H9 (cell line): ENCODE measurements at regions not wholly inside any gene's neighbourhood (a gene's known extent, or its start where the extent isn't known, plus 50 kb on each side); places are given as distances from the start of the nearest gene placed in this dataset.

ENCODE experiments used
- DNase-seq: peaks from one replicate; pipeline ENCODE4 v3.0.0-alpha.2; 2017
- H2AFZ ChIP-seq: one replicate; pipeline ENCODE4 v1.6.1; 2013; ENCODE audit warnings: mild to moderate bottlenecking, low read length, control low read depth, moderate library complexity
- H2AK5ac ChIP-seq: 2 replicates; pipeline ENCODE4 v1.6.1; 2013; ENCODE audit warnings: low read length, control low read depth, mixed read lengths; ENCODE audit not compliant: insufficient read length
- H2BK120ac ChIP-seq: one replicate; pipeline ENCODE4 v1.6.1; 2013; ENCODE audit warnings: low read depth, mild to moderate bottlenecking, low read length, control low read depth, inconsistent platforms; ENCODE audit not compliant: poor library complexity, severe bottlenecking
- H2BK12ac ChIP-seq: 2 replicates; pipeline ENCODE4 v1.6.1; 2013; ENCODE audit warnings: low read length, control low read depth, mixed read lengths, low read depth; ENCODE audit not compliant: insufficient read length
- H2BK15ac ChIP-seq: 2 replicates; pipeline ENCODE4 v1.6.1; 2013; ENCODE audit warnings: low read depth, low read length, control low read depth
- H2BK20ac ChIP-seq: one replicate; pipeline ENCODE4 v1.6.1; 2013; ENCODE audit warnings: low read depth, mild to moderate bottlenecking, low read length, control low read depth, inconsistent platforms; ENCODE audit not compliant: poor library complexity, severe bottlenecking
- H2BK5ac ChIP-seq: 2 replicates; pipeline ENCODE4 v1.6.1; 2013; ENCODE audit warnings: low read length, control low read depth, mixed read lengths; ENCODE audit not compliant: insufficient read length
- H3K14ac ChIP-seq: 2 replicates; pipeline ENCODE4 v1.6.1; 2013; ENCODE audit warnings: low read length, control low read depth; ENCODE audit not compliant: insufficient read depth
- H3K18ac ChIP-seq: 2 replicates; pipeline ENCODE4 v1.6.1; 2013; ENCODE audit warnings: low read depth, mild to moderate bottlenecking, mixed read lengths, low read length, control low read depth; ENCODE audit not compliant: insufficient read length
- H3K23ac ChIP-seq: 2 replicates; pipeline ENCODE4 v1.6.1; 2013; ENCODE audit warnings: low read length, control low read depth, mixed read lengths, low read depth; ENCODE audit not compliant: insufficient read length
- H3K23me2 ChIP-seq: 2 replicates; pipeline ENCODE4 v1.6.1; 2013; ENCODE audit warnings: low read depth, mild to moderate bottlenecking, mixed read lengths, low read length, control low read depth; ENCODE audit not compliant: insufficient read length, poor library complexity, severe bottlenecking
- H3K27ac ChIP-seq: 2 replicates; pipeline ENCODE4 v1.5.1; 2013; ENCODE audit warnings: low read length, control low read depth, mixed read lengths, low read depth; ENCODE audit not compliant: insufficient read length
- H3K27me3 ChIP-seq: 2 replicates; pipeline ENCODE4 v1.6.1; 2013; ENCODE audit warnings: low read length, control low read depth, inconsistent platforms; ENCODE audit not compliant: insufficient read depth
- H3K4ac ChIP-seq: 2 replicates; pipeline ENCODE4 v1.6.1; 2013; ENCODE audit warnings: low read depth, mild to moderate bottlenecking, control low read depth, inconsistent platforms, low read length, moderate library complexity
- H3K4me1 ChIP-seq: 2 replicates; pipeline ENCODE4 v1.6.1; 2013; ENCODE audit warnings: low read length, control low read depth, inconsistent platforms; ENCODE audit not compliant: insufficient read depth
- H3K4me2 ChIP-seq: 2 replicates; pipeline ENCODE4 v1.6.1; 2013; ENCODE audit warnings: low read length, control low read depth, mixed read lengths; ENCODE audit not compliant: insufficient read length, insufficient read depth
- H3K56ac ChIP-seq: 2 replicates; pipeline ENCODE4 v1.6.1; 2013; ENCODE audit warnings: low read depth, mild to moderate bottlenecking, mixed read lengths, low read length, control low read depth; ENCODE audit not compliant: insufficient read length
- H3K79me1 ChIP-seq: 2 replicates; pipeline ENCODE4 v1.6.1; 2013; ENCODE audit warnings: low read depth, mild to moderate bottlenecking, moderate library complexity, low read length, control low read depth, inconsistent platforms; ENCODE audit not compliant: insufficient read depth, poor library complexity, severe bottlenecking
- H3K79me2 ChIP-seq: 2 replicates; pipeline ENCODE4 v1.6.1; 2013; ENCODE audit warnings: low read length, control low read depth, inconsistent platforms; ENCODE audit not compliant: insufficient read depth
- H3K9ac ChIP-seq: 2 replicates; pipeline ENCODE4 v1.6.1; 2013; ENCODE audit warnings: low read length, control low read depth, mixed read lengths; ENCODE audit not compliant: insufficient read length; ENCODE audit errors: extremely low read depth
- H3K9me3 ChIP-seq: one replicate; pipeline ENCODE4 v1.6.1; 2013; ENCODE audit warnings: low read depth, low read length, inconsistent platforms; ENCODE audit not compliant: control insufficient read depth
- H3T11ph ChIP-seq: one replicate; pipeline ENCODE4 v1.6.1; 2013; ENCODE audit warnings: mild to moderate bottlenecking, low read length, control low read depth, inconsistent platforms
- H4K20me1 ChIP-seq: one replicate; pipeline ENCODE4 v1.6.1; 2013; ENCODE audit not compliant: control insufficient read depth, insufficient read length, insufficient read depth
- H4K5ac ChIP-seq: 2 replicates; pipeline ENCODE4 v1.6.1; 2013; ENCODE audit warnings: low read depth, mild to moderate bottlenecking, mixed read lengths, low read length, control low read depth; ENCODE audit not compliant: insufficient read length
- H4K8ac ChIP-seq: replicated peaks from 2 replicates; pipeline ENCODE4 v1.6.1; 2013; ENCODE audit warnings: low read length, control low read depth, mixed read lengths, low read depth; ENCODE audit not compliant: insufficient read length
- H4K91ac ChIP-seq: 2 replicates; pipeline ENCODE4 v1.6.1; 2013; ENCODE audit warnings: low read depth, mild to moderate bottlenecking, moderate library complexity, mixed read lengths, low read length, control low read depth; ENCODE audit not compliant: insufficient read length
- H3K27ac Mint-ChIP-seq, 3 experiments: 2 replicates in 2 of 3; 3 replicates in 1 of 3; pipeline ENCODE4 v1.8.0; 2020 to 2021; ENCODE audit warnings: mixed read lengths in 3 of 3, mild to moderate bottlenecking in 1 of 3, moderate library complexity in 1 of 3
- H3K27me3 Mint-ChIP-seq: 2 replicates; pipeline ENCODE4 v1.8.0; 2021; ENCODE audit warnings: low read depth, mild to moderate bottlenecking, moderate library complexity, mixed read lengths
- H3K36me3 Mint-ChIP-seq, 3 experiments: 2 replicates in 2 of 3; 3 replicates in 1 of 3; pipeline ENCODE4 v1.8.0; 2020 to 2021; ENCODE audit warnings: low read depth in 3 of 3, mixed read lengths in 3 of 3; ENCODE audit not compliant: insufficient read depth in 1 of 3
- H3K4me1 Mint-ChIP-seq, 2 experiments: 2 replicates each; pipeline ENCODE4 v1.8.0; 2020; ENCODE audit warnings: mixed read lengths in 2 of 2
- H3K4me3 Mint-ChIP-seq, 2 experiments: 2 replicates in 1 of 2; 3 replicates in 1 of 2; pipeline ENCODE4 v1.8.0; 2020 to 2021; ENCODE audit warnings: mild to moderate bottlenecking in 2 of 2, mixed read lengths in 2 of 2, moderate library complexity in 1 of 2
- H3K9me3 Mint-ChIP-seq, 2 experiments: 2 replicates in 1 of 2; 3 replicates in 1 of 2; pipeline ENCODE4 v1.8.0; 2020; ENCODE audit warnings: mild to moderate bottlenecking in 2 of 2, mixed read lengths in 2 of 2, moderate library complexity in 1 of 2
- WGBS: extraction: QIAGEN DNeasy Blood & Tissue Kit; methylation state at CpG from one replicate; pipeline ENCODE4 v1.1.7; 2013; ENCODE audit warnings: missing lambda C conversion rate, low lambda C conversion rate, mixed read lengths; ENCODE audit not compliant: insufficient read length; ENCODE audit errors: extremely low coverage; 5-methylcytosine and 5-hydroxymethylcytosine counted together
- TF ChIP-seq, protein P1 (sequence below): fragments of 200-600 bp; sonication (generic); conservative IDR thresholded peaks from 3 replicates; pipeline ENCODE4 v1.8.0; 2021; ENCODE audit warnings: antibody characterized with exemption, mild to moderate bottlenecking

DNA sequence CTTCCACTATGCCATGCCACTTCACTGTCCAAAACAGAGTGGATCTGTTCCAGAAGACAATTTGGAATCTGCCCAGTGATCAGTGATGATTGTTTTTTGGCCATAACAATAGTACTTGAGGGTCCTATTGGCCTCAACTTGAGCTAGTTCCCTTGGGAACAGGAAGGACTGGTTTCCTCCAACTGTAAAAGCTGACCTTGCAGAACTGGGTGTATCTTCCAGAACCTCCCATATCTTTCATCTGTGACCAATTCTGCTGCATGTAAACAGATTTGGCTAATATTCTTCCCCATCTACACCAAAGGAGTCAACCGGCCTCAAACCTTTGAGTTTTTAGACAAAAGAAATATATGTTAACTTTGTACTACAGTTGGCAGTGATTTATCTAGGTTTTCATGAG is 165.1 kb upstream of the TRPC5 start:
- TF ChIP-seq, protein P1, sequence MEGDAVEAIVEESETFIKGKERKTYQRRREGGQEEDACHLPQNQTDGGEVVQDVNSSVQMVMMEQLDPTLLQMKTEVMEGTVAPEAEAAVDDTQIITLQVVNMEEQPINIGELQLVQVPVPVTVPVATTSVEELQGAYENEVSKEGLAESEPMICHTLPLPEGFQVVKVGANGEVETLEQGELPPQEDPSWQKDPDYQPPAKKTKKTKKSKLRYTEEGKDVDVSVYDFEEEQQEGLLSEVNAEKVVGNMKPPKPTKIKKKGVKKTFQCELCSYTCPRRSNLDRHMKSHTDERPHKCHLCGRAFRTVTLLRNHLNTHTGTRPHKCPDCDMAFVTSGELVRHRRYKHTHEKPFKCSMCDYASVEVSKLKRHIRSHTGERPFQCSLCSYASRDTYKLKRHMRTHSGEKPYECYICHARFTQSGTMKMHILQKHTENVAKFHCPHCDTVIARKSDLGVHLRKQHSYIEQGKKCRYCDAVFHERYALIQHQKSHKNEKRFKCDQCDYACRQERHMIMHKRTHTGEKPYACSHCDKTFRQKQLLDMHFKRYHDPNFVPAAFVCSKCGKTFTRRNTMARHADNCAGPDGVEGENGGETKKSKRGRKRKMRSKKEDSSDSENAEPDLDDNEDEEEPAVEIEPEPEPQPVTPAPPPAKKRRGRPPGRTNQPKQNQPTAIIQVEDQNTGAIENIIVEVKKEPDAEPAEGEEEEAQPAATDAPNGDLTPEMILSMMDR: no peak
- Histone ChIP-seq H3K23ac (no peak overlapping the region), H2BK12ac (no peak overlapping the region), H4K8ac (no peak overlapping the region), H2BK120ac (no peak overlapping the region), H2BK20ac (no peak overlapping the region), H2BK5ac (no peak overlapping the region), H3K18ac (no peak overlapping the region), H3K4ac (no peak overlapping the region), H3T11ph (no peak overlapping the region), H3K79me2 (no peaks in the 10 kb centered on the region), H3K23me2 (no peaks in the 10 kb centered on the region), H2AFZ (no peak overlapping the region), H3K4me2 (no peak overlapping the region), H3K27me3 (no peaks in the 10 kb centered on the region), H4K5ac (no peak overlapping the region), H3K79me1 (no peaks in the 10 kb centered on the region), H2BK15ac (no peak overlapping the region), H3K14ac (no peak overlapping the region), H3K9me3 (no peaks in the 10 kb centered on the region), H2AK5ac (no peak overlapping the region), H4K20me1 (no peaks in the 10 kb centered on the region), H3K27ac (no peak overlapping the region), H3K56ac (no peak overlapping the region), H4K91ac (no peak overlapping the region), H3K4me1 (no peaks in the 10 kb centered on the region), H3K9ac (no peak overlapping the region)
- Mint-ChIP-seq H3K9me3 (peaks cover 15 to 24% of the 10 kb centered on the region in 2 experiments), H3K4me3 (no peak overlapping the region), H3K27me3 (no peaks in the 10 kb centered on the region; the same call in 1 of the 2 replicates), H3K27ac (no peak overlapping the region), H3K4me1 (no peaks in the 10 kb centered on the region), H3K36me3 (peaks cover 4 to 14% (median 6%) of the 10 kb centered on the region in 3 experiments; a peak in 6 of 7 replicates)
- no CpG with 5 or more reads among the region's 1 CpG for WGBS
- no peak for DNase-seq
